ENCODE measurements at regions not wholly inside any gene's neighbourhood (a gene's known extent, or its start where the extent isn't known, plus 50 kb on each side); places are given as distances from the start of the nearest gene placed in this dataset.

- no peaks in the 10 kb centered on the region for H3K27me3 ChIP-seq (ENCODE audit: insufficient read depth, low read length)
- no peaks in the 10 kb centered on the region for H3K36me3 ChIP-seq (ENCODE audit: insufficient read depth, low read depth, low read length)
- no peak overlapping the region for H3K27ac ChIP-seq (ENCODE audit: low read length)
- H3K4me1 ChIP-seq (ENCODE audit: insufficient read depth, low read length), result no peaks in the 10 kb centered on the region
- no peak overlapping the region for H3K9ac ChIP-seq (ENCODE audit: low read depth, low read length)
- H3K9me3 ChIP-seq (ENCODE audit: insufficient read depth, low read depth, low read length), result no peaks in the 10 kb centered on the region
- H3K4me3 ChIP-seq (ENCODE audit: low read length), result no peak overlapping the region
These were observed 722.0 kb downstream of the EPHA4 start for GRCh38 chr2:220850116-220850515.

- no peaks in the 10 kb centered on the region for H3K9me3 ChIP-seq (ENCODE audit: insufficient read depth, low read depth, low read length)
- H3K4me1 ChIP-seq (ENCODE audit: insufficient read depth, low read length), result no peaks in the 10 kb centered on the region
- no peaks in the 10 kb centered on the region for H3K36me3 ChIP-seq (ENCODE audit: insufficient read depth, low read depth, low read length)
- H3K4me3 ChIP-seq (ENCODE audit: low read length), result no peak overlapping the region
- no peak overlapping the region for H3K9ac ChIP-seq (ENCODE audit: low read depth, low read length)
- H3K27me3 ChIP-seq (ENCODE audit: insufficient read depth, low read length), result no peaks in the 10 kb centered on the region
- H3K27ac ChIP-seq (ENCODE audit: low read length), result no peak overlapping the region
These were observed 716.8 kb downstream of the EPHA4 start for GRCh38 chr2:220855296-220855695.

DNA sequence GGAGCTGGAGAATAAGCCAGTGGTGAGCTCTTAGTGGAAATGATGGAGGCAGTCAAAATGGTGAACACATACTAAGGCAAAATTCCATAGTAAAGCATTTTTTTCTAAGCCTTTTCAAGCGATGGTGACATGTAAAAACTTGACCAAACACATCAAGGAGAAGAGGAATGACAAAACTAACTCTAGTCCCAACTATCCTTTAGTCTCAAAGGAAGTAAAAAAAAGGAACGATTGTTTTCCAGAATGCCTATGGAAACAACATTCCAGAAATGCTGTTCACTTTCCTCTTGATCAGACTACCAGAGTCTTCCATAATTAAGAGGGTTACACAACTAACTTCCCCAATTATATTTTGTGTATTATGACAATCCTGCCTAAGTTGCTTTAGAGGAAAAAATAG is 715.6 kb downstream of the EPHA4 start:
- H3K9me3 ChIP-seq (ENCODE audit: insufficient read depth, low read depth, low read length), result no peaks in the 10 kb centered on the region
- H3K4me3 ChIP-seq (ENCODE audit: low read length), result no peak overlapping the region
- no peaks in the 10 kb centered on the region for H3K27me3 ChIP-seq (ENCODE audit: insufficient read depth, low read length)
- H3K27ac ChIP-seq (ENCODE audit: low read length), result no peak overlapping the region
- no peak overlapping the region for H3K9ac ChIP-seq (ENCODE audit: low read depth, low read length)
- no peaks in the 10 kb centered on the region for H3K4me1 ChIP-seq (ENCODE audit: insufficient read depth, low read length)
- no peaks in the 10 kb centered on the region for H3K36me3 ChIP-seq (ENCODE audit: insufficient read depth, low read depth, low read length)

DNA sequence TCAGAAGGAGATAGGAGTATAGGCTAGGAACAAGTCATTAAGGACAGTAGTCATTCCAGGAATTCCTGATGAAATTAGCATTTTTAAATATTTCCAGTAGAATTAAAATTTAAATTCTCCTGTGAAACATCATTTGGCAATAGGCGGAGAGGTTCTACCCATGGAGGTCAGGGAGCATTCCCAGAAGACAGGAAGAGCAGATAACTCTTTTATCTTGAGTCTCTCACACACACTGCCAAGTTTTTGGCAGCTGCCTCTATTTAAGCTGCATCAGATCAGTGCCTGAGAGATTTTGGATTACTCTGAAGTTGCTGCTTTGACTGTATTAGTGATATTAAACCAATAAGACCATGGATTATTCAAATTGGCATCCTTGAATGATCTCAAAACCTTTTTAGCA is 714.7 kb downstream of the EPHA4 start:
- Histone ChIP-seq H3K27me3 (ENCODE audit: insufficient read depth, low read length) (no peaks in the 10 kb centered on the region), H3K27ac (ENCODE audit: low read length) (no peak overlapping the region), H3K36me3 (ENCODE audit: insufficient read depth, low read depth, low read length) (no peaks in the 10 kb centered on the region), H3K9me3 (ENCODE audit: insufficient read depth, low read depth, low read length) (no peaks in the 10 kb centered on the region), H3K9ac (ENCODE audit: low read depth, low read length) (no peak overlapping the region), H3K4me1 (ENCODE audit: insufficient read depth, low read length) (no peaks in the 10 kb centered on the region), H3K4me3 (ENCODE audit: low read length) (no peak overlapping the region)

DNA sequence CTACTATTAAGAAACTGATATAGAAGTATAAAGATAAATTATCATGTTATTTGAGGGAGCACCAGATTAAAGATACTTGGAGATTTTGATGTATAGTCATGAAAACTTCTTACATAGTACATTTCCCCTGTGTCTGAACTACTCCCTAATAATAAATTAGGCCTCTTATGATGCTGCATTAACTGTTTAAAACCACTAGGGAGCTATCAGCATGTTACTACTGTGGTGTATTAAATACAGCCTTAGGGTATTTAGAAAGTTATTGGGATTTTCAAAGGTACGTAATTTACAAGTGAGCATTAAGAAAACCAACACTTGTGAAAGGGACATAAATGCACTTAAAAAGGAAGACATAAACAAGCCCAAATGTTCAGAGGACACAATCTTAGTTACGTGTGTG is 714.0 kb downstream of the EPHA4 start:
- Histone ChIP-seq H3K27me3 (ENCODE audit: insufficient read depth, low read length) (no peaks in the 10 kb centered on the region), H3K36me3 (ENCODE audit: insufficient read depth, low read depth, low read length) (no peaks in the 10 kb centered on the region), H3K27ac (ENCODE audit: low read length) (no peak overlapping the region), H3K9me3 (ENCODE audit: insufficient read depth, low read depth, low read length) (no peaks in the 10 kb centered on the region), H3K9ac (ENCODE audit: low read depth, low read length) (no peak overlapping the region), H3K4me1 (ENCODE audit: insufficient read depth, low read length) (no peaks in the 10 kb centered on the region), H3K4me3 (ENCODE audit: low read length) (no peak overlapping the region)

DNA sequence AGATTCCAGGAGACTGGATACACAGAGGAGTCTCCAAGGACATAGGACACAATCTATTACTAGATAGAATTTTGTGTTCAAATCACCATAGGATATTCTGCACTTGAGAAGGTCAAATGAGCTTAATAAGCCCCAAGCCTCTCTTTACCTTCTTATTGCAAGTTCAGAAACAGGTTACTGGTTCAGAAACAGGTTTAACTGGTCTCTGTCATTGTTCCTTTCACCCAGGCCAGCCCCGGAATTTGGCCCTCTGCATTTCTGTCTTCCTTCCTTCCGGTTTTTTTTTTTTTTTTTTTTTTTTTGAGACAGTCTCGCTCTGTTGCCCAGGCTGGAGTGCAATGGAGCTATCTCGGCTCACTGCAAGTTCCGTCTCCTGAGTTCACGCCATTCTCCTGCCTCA is 700.2 kb downstream of the EPHA4 start:
- H3K4me3 ChIP-seq (ENCODE audit: low read length), result no peak overlapping the region
- no peaks in the 10 kb centered on the region for H3K9me3 ChIP-seq (ENCODE audit: insufficient read depth, low read depth, low read length)
- H3K27me3 ChIP-seq (ENCODE audit: insufficient read depth, low read length), result no peaks in the 10 kb centered on the region
- no peaks in the 10 kb centered on the region for H3K4me1 ChIP-seq (ENCODE audit: insufficient read depth, low read length)
- H3K36me3 ChIP-seq (ENCODE audit: insufficient read depth, low read depth, low read length), result no peaks in the 10 kb centered on the region
- no peak overlapping the region for H3K9ac ChIP-seq (ENCODE audit: low read depth, low read length)
- H3K27ac ChIP-seq (ENCODE audit: low read length), result no peak overlapping the region

GRCh38 chr2:220876080-220876824 is 695.9 kb downstream of the EPHA4 start:
- Histone ChIP-seq H3K27me3 (ENCODE audit: insufficient read depth, low read length) (no peaks in the 10 kb centered on the region), H3K9ac (ENCODE audit: low read depth, low read length) (no peak overlapping the region), H3K36me3 (ENCODE audit: insufficient read depth, low read depth, low read length) (no peaks in the 10 kb centered on the region), H3K27ac (ENCODE audit: low read length) (no peak overlapping the region), H3K4me1 (ENCODE audit: insufficient read depth, low read length) (no peaks in the 10 kb centered on the region), H3K4me3 (ENCODE audit: low read length) (no peak overlapping the region), H3K9me3 (ENCODE audit: insufficient read depth, low read depth, low read length) (no peaks in the 10 kb centered on the region)

- H3K9ac ChIP-seq (ENCODE audit: low read depth, low read length), result no peak overlapping the region
- H3K4me1 ChIP-seq (ENCODE audit: insufficient read depth, low read length), result no peaks in the 10 kb centered on the region
- no peak overlapping the region for H3K27ac ChIP-seq (ENCODE audit: low read length)
- H3K9me3 ChIP-seq (ENCODE audit: insufficient read depth, low read depth, low read length), result no peaks in the 10 kb centered on the region
- H3K27me3 ChIP-seq (ENCODE audit: insufficient read depth, low read length), result no peaks in the 10 kb centered on the region
- H3K36me3 ChIP-seq (ENCODE audit: insufficient read depth, low read depth, low read length), result no peaks in the 10 kb centered on the region
- H3K4me3 ChIP-seq (ENCODE audit: low read length), result no peak overlapping the region
These were observed 694.6 kb downstream of the EPHA4 start for GRCh38 chr2:220877491-220877890.

DNA sequence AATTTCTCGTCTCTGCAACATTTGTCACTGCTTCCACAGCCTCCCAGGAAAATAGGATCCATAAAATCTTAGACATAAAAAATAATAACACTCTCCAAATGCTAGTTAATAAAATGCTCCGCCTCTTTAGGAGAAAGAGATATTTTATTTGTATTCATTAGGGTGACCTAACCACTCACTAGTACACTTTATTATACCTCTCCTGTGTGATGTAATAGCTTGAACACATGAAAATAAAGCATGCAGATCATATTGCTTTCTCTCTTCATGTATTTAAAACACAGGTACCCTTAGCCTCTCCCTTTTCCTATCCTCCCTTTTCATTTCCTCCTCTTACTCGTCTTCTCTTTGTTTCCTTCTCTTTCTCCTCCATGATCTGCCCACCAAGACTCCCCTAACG is 694.2 kb downstream of the EPHA4 start:
- Histone ChIP-seq H3K4me1 (ENCODE audit: insufficient read depth, low read length) (no peaks in the 10 kb centered on the region), H3K4me3 (ENCODE audit: low read length) (no peak overlapping the region), H3K9me3 (ENCODE audit: insufficient read depth, low read depth, low read length) (no peaks in the 10 kb centered on the region), H3K36me3 (ENCODE audit: insufficient read depth, low read depth, low read length) (no peaks in the 10 kb centered on the region), H3K9ac (ENCODE audit: low read depth, low read length) (no peak overlapping the region), H3K27me3 (ENCODE audit: insufficient read depth, low read length) (no peaks in the 10 kb centered on the region), H3K27ac (ENCODE audit: low read length) (no peak overlapping the region)

- Histone ChIP-seq H3K4me3 (ENCODE audit: low read length) (no peak overlapping the region), H3K4me1 (ENCODE audit: insufficient read depth, low read length) (no peaks in the 10 kb centered on the region), H3K9me3 (ENCODE audit: insufficient read depth, low read depth, low read length) (no peaks in the 10 kb centered on the region), H3K9ac (ENCODE audit: low read depth, low read length) (no peak overlapping the region), H3K27ac (ENCODE audit: low read length) (no peak overlapping the region), H3K27me3 (ENCODE audit: insufficient read depth, low read length) (no peaks in the 10 kb centered on the region), H3K36me3 (ENCODE audit: insufficient read depth, low read depth, low read length) (no peaks in the 10 kb centered on the region)
These were observed 691.2 kb downstream of the EPHA4 start for GRCh38 chr2:220880623-220881596.

DNA sequence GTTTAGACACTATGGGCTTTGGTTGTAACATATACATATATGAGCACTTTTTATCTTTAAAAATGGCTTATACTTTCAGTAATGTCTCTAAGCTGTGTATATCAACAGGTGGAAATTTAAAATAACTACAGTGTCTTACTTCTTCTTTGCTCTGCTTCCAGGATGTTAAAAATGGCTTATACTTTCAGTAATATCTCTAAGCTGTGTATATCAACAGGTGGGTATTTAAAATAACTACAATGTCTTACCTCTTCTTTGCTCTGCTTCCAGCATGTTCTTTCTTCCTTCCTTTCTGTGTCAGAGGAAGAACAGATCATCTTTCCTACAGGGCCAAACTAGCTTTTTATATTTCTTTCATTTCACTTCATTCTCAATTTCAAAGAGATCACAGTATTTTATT is 689.6 kb downstream of the EPHA4 start:
- Histone ChIP-seq H3K9me3 (ENCODE audit: insufficient read depth, low read depth, low read length) (no peaks in the 10 kb centered on the region), H3K27me3 (ENCODE audit: insufficient read depth, low read length) (no peaks in the 10 kb centered on the region)

DNA sequence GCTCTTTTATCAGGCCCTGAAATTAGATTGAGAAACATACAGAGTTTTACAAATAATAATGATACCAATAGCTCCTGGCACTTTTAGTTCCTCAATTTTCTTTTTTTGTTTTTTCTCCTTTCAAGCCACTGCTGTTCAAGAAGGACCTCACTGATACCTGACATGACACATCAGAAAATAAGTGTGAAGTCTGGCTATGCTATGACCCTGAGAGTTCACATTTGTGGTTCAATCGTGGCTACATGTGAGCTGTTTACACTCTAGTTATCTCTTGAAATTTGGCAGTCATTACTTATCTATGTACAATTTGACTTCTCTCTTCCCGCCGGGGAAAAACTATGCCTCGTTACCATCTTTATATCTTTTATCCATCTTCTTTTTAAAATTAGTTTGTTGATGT is 686.5 kb downstream of the EPHA4 start:
- Histone ChIP-seq H3K9me3 (ENCODE audit: insufficient read depth, low read depth, low read length) (no peaks in the 10 kb centered on the region), H3K9ac (ENCODE audit: low read depth, low read length) (no peak overlapping the region), H3K27ac (ENCODE audit: low read length) (no peak overlapping the region), H3K4me1 (ENCODE audit: insufficient read depth, low read length) (peaks cover 9% of the 10 kb centered on the region), H3K27me3 (ENCODE audit: insufficient read depth, low read length) (no peaks in the 10 kb centered on the region), H3K4me3 (ENCODE audit: low read length) (no peak overlapping the region), H3K36me3 (ENCODE audit: insufficient read depth, low read depth, low read length) (no peaks in the 10 kb centered on the region)

More for the DNA sequence above, 689.6 kb downstream of the EPHA4 start:
- Histone ChIP-seq H3K4me3 (ENCODE audit: low read length) (no peak overlapping the region), H3K4me1 (ENCODE audit: insufficient read depth, low read length) (peaks cover 3% of the 10 kb centered on the region), H3K27ac (ENCODE audit: low read length) (no peak overlapping the region), H3K9ac (ENCODE audit: low read depth, low read length) (no peak overlapping the region), H3K36me3 (ENCODE audit: insufficient read depth, low read depth, low read length) (no peaks in the 10 kb centered on the region)
